ENCODE measurements at regions not wholly inside any gene's neighbourhood (a gene's known extent, or its start where the extent isn't known, plus 50 kb on each side); places are given as distances from the start of the nearest gene placed in this dataset.
"Not testable (repeated sequence)": the region's sequence is repeated elsewhere in the genome, so short reads cannot be mapped to it uniquely, and the experiment has no call there.

DNA sequence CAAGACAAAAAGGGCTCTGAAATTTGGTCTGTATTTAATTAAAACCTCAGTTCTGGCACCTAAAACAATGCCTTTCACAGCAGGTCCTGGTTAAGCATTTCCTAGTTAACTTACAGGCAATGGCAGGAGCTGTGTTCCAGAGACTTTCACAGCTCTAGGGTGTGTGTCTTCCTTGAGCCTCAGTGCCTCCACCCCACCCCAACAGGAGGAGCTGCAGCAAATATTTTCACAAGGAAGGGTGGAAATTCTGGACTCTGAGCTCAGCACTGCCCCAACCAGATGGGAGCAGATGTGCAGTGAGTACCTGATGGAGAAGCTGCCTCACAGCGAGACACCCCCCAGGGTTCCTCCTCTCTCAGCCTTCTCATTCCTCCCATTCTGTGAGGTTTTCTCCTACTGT, 106.3 kb upstream of the SPATA12 start:
- DNase-seq = no peak

DNA sequence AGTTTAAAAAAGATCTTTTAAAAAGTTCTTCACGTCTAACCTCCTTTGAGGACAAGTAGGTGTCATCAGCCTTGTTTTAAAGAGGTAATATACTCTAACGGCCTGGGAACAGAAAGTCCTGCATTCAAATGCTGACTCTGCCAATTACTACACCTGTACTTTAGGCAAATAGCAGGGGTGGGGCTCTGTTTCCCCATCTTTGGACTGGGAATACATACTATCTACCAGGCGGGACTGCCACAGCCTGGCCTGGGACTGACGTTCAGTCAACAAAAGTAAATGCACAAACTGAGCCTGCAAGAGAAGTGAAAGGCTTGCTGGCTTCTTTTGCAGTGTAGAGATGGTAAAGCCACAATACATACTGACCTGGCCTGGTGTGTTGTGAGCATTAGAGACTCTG, 107.6 kb upstream of the SPATA12 start:
- no peak for DNase-seq

GRCh38 chr3:56952061-56952460, 108.4 kb upstream of the SPATA12 start:
- DNase-seq = no peak

- DNase-seq = no peak
Observed at GRCh38 chr3:56951366-56951765, 109.1 kb upstream of the SPATA12 start.

DNA sequence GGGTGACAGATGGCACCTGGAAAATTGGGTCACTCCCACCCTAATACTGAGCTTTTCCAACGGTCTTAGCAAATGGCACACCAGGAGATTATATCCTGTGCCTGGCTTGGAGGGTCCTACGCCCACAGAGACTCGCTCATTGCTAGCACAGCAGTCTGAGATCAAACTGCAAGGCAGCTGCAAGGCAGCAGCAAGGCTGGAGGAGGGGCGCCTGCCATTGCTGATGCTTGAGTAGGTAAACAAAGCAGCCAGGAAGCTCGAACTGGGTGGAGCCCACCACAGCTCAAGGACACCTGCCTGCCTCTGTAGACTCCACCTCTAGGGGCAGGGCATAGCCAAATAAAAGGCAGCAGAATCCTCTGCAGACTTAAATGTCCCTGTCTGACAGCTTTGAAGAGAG, 115.1 kb upstream of the SPATA12 start:
- not testable (repeated sequence) for DNase-seq

DNA sequence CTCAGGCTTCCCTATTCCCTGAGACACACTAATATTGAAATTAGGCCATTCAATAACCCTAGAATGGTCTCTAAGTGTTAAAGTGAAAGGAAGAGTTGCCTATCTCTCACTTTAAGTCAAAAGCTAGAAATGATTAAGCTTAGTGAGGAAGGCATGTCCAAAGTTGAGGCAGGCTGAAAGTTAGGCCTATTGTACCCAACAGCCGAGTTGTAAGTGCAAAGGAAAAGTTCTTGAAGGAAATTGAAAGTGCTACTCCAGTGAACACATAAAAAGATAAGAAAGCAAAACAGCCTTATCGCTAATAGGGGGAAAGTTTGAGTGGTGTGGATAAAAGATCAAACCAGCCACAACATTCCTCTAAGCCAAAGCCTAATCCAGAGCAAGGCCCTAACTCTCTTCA, 117.9 kb upstream of the SPATA12 start:
- DNase-seq = no peak

DNA sequence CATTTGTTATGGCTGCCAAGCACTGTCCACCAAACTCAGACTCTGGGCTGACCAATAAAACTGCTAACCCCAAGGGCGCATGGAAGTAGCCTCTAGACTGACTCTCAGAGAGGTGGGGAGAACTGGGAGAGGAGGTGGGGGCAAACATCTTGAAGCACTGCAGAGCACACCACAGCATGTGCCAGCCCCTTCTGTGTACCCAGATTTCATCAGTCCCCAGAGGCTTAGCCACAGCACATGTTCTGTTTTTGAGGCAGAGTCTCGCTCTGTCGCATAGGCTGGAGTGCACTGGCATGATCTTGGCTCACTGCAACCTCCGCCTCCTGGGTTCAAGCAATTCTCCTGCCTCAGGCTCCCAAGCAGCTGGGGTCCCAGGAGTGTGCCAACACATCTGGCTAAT, 119.5 kb upstream of the SPATA12 start:
- no peak for DNase-seq

GRCh38 chr3:56940321-56940720, 120.1 kb upstream of the SPATA12 start:
- no peak for DNase-seq

DNA sequence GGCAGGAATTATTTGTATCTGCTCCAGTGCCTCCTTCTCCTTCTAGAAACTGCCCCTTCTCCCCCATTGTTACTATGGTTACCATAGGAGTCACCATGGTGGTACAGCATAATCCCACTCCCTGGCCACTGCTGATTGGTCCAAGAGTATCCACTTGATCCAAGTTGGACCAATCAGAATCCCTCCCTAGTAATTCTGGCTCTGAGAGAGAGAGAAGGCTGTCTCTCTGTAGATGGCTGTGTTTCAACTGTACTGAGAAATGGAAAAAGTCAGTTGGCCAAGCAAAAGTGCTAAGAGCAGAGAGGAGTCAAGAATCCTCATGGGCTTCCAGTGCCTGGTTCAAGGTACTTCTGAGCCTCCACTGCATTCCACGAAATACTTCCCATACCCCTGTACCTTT, 120.6 kb upstream of the SPATA12 start:
- DNase-seq = no peak

GRCh38 chr3:56938530-56938929, 121.9 kb upstream of the SPATA12 start:
- DNase-seq = no peak

DNA sequence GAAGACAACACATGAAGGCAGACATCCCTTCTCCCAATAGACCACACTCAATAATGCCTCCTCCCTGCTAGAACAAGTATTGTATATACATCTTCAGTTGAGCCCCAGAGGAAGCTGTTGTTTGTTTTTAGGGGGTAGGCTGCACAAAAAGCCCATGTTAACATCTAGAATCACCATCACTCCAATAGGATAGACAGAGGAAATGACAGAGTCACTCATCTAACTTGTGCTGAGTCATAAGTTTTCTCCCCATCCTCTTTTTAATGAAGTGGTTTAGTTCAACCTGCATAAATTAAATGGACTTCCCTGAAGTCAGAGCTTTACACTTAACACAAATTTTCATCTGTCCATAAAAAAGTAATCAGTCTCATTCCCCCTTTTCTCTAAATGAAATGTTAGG, 122.9 kb upstream of the SPATA12 start:
- no peak for DNase-seq

DNA sequence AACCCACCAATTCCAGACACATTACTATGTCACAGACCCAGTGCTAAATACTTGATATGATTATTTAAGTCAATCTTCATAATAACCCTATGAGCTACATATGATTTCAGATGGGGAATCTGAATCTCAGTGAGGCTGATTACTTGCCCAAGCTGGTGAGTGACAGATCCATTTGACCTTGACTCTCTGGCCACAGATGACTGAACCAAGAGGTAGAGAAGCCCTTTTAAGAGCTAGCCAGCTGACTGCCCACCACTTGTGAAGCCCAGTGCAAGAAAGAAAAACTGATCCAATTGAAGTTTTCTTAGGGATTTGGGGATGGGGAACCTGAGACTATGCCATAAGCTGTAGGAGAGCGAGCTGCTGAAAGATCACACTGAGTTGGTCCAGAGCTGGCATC, 124.7 kb upstream of the SPATA12 start:
- no peak for DNase-seq

DNA sequence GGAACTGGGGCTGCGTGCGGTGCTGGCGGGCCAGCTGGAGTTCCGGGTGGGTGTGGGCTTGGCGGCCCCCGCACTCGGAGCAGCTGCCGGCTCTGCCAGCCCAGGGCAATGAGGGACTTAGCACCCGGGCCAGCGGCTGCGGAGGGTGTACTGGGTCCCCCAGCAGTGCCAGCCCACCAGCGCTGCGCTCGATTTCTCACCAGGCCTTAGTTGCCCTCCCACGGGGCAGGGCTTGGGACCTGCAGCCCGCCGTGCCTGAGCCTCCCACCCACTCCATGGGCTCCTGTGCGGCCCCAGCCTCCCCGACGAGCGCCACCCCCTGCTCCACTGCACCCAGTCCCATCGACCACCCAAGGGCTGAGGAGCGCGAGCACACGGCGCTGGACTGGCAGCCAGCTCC, 126.0 kb upstream of the SPATA12 start:
- DNase-seq = not testable (repeated sequence)

- no peak for DNase-seq
Observed at GRCh38 chr3:56933803-56934202, 126.7 kb upstream of the SPATA12 start.

- no peak for DNase-seq
Observed at GRCh38 chr3:56932866-56933265, 127.6 kb upstream of the SPATA12 start.

- DNase-seq = no peak
Observed at GRCh38 chr3:56931836-56932235, 128.6 kb upstream of the SPATA12 start.

DNA sequence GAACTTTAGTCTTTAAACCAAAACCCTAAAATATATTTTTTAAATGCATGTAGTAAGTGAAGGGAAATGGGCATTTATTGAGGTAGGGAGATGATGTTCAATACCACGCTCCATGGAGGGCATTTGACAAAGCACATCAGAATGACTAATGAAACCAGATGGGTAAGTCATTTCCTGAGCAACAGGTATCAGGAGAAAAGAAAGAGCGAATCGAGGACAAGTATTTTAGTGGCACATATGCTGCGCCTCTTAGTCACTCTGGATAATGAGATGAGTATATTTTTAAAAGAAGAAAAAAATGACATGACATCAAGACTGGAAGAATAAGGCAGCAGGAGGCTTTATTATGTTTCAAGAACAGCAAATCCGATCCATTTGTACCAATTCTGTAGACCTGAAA, 129.0 kb upstream of the ARHGEF3 start:
- no peak for DNase-seq

- no peak for DNase-seq
Observed at GRCh38 chr3:56929809-56930615, 128.3 kb upstream of the ARHGEF3 start.

DNA sequence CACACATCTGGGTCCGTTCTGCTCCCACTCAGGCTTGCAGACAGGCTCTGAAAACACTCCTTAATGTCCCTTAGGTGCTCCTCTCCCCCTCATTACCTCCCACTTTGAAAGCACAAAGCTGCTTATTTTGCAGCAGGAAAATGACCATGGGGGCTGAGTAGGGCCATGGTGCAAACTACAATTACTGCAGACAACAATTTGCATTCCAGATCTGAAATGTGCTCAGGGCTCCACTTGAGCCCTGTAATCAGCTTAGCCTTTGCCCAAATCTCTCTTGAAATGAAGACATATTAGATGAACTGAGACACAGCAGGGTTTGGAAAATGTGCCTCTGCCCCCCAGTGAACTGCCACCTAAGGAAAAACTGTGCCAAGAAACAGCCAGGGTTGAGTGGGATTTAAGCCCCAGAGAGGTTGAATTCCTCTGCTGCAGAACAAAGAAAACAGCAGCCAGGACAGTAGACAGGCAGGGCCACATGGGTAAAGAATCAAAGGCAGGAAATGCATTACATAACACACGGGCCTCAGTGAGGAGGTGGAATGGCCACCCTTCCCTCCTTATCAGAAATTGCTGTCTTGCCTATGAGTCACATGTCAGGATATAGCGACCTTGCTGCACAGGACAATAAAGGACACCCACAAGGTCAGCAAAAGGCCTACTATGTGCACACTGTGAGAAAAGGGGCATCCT, 126.8 kb upstream of the ARHGEF3 start:
- DNase-seq = no peak

GRCh38 chr3:56927855-56928254, 126.1 kb upstream of the ARHGEF3 start:
- no peak for DNase-seq

- DNase-seq = no peak
Observed at GRCh38 chr3:56926947-56927282, 125.2 kb upstream of the ARHGEF3 start.

DNA sequence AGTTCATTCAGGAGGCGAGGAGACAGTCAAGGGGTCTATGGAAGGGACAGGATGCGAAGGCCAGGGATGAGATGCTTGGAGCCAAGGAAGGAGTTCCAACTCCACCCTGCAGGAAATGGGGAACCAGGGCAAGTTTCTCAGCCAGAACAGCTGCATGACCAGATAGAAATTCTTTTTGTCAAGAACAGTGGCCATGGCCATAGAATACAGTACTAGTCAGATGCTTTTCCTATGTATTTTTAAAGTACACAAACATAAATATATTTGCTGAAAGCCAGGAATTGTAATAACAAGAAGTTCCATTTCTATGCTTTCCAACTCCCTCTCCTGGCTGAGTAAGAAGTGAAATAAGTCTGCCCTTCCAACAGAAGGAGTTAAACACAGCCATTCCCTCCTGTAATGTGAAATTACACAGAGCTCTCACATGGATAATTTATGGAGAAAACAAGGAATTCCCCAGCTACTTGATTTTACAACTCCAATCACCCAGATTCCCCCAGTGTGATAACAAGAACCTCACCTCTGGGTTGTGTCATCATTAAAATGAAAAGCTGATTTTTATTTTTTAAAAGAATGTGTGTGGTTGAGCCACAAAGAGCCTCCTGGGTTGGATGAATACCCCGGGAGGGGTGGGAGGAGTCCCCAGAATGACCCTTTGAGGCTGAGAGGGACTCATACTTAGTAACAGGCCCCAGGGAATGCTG, 124.6 kb upstream of the ARHGEF3 start:
- peak; percentile 10 to 58 for DNase-seq

- DNase-seq = not testable (repeated sequence)
Observed at GRCh38 chr3:56924700-56925099, 123.0 kb upstream of the ARHGEF3 start.

Data from inflammatory macrophage treated with lipopolysaccharide for 1 hour (primary cell).